ENCODE measurements at regions not wholly inside any gene's neighbourhood (a gene's known extent, or its start where the extent isn't known, plus 50 kb on each side); places are given as distances from the start of the nearest gene placed in this dataset.
"Not testable (repeated sequence)": the region's sequence is repeated elsewhere in the genome, so short reads cannot be mapped to it uniquely, and the experiment has no call there.

DNA sequence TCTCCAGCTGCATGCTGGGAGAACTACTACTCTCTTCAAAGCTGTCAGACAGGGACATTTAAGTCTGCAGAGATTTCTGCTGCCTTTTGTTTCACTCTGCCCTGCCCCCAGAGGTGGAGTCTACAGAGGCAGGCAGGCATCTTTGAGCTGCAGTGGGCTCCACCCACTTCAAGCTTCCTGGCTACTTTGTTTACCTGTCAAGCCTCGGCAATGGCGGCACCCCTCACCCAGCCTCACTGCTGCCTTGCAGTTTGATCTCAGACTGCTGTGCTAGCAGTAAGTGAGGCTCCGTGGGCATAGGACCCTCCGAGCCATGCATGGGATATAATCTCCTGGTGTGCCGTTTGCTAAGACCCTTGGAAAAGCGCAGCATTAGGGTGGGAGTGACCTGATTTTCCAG, 61.7 kb downstream of the DMRTA1 start:
- not testable (repeated sequence) for H3F3A ChIP-seq (ENCODE audit: insufficient read depth); H3K36me3 ChIP-seq (ENCODE audit: low read length); H3K4me2 ChIP-seq (ENCODE audit: low read depth, low read length, poor library complexity, severe bottlenecking); H2AFZ ChIP-seq (ENCODE audit: low read depth, low read length, severe bottlenecking); H3K4me3 ChIP-seq (ENCODE audit: insufficient read depth, low read length, poor library complexity, severe bottlenecking); H3K9me2 ChIP-seq (replicated peaks; ENCODE audit: insufficient read depth, low read length); H4K20me1 ChIP-seq (ENCODE audit: low read depth, low read length); H3K79me2 ChIP-seq (ENCODE audit: insufficient read depth, low read length); H3K9ac ChIP-seq (ENCODE audit: low read length); H3K27ac ChIP-seq (ENCODE audit: low read depth, low read length); H3K27me3 ChIP-seq (ENCODE audit: low read length); H3K9me3 ChIP-seq (ENCODE audit: insufficient read depth, low read length)

GRCh38 chr9:22508790-22509189, 62.2 kb downstream of the DMRTA1 start:
- H3K9me2 ChIP-seq (replicated peaks; ENCODE audit: insufficient read depth, low read length) = no peaks in the 10 kb centered on the region
- TF ChIP-seq CTCF (IDR thresholded peaks at IDR 0.05; ENCODE audit: insufficient read depth, low read length, poor library complexity, severe bottlenecking) = no peak
- TF ChIP-seq EZH2phosphoT487 (conservative IDR thresholded peaks at IDR 0.05; ENCODE audit: low read length) = no peak
- H3K79me2 ChIP-seq (ENCODE audit: insufficient read depth, low read length) = no peaks in the 10 kb centered on the region
- no peak overlapping the region for H3K4me3 ChIP-seq (ENCODE audit: insufficient read depth, low read length, poor library complexity, severe bottlenecking)
- no peak overlapping the region for H3K4me2 ChIP-seq (ENCODE audit: low read depth, low read length, poor library complexity, severe bottlenecking)
- no peaks in the 10 kb centered on the region for H3K27me3 ChIP-seq (ENCODE audit: low read length)
- H3K27ac ChIP-seq (ENCODE audit: low read depth, low read length) = no peak overlapping the region
- H2AFZ ChIP-seq (ENCODE audit: low read depth, low read length, severe bottlenecking) = no peak overlapping the region
- no peak overlapping the region for H3K9ac ChIP-seq (ENCODE audit: low read length)
- H3K9me3 ChIP-seq (ENCODE audit: insufficient read depth, low read length) = no peaks in the 10 kb centered on the region
- no peaks in the 10 kb centered on the region for H3K36me3 ChIP-seq (ENCODE audit: low read length)
- H4K20me1 ChIP-seq (ENCODE audit: low read depth, low read length) = no peaks in the 10 kb centered on the region
- H3F3A ChIP-seq (ENCODE audit: insufficient read depth) = no peaks in the 10 kb centered on the region

DNA sequence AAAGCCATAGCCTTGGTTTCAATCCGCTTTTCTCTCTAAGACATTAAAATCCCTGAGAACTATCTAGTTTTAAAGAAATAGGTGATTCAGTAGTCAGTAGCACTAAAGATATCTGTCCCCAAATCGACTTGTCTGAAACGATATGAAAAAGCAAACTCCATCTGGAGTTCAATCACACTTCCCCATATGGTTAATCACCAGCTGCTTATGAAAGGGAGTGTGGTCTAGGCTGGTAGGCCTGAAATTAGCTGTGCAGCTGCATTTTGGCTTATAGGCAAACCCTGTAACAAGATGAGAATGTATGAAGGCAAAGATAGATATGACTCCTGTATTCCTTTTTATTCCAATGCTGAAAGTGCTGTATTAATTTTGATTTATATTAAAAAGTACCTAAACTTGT, 65.9 kb downstream of the DMRTA1 start:
- TF ChIP-seq EZH2phosphoT487 (conservative IDR thresholded peaks at IDR 0.05; ENCODE audit: low read length) = no peak
- no peak for TF ChIP-seq CTCF (IDR thresholded peaks at IDR 0.05; ENCODE audit: insufficient read depth, low read length, poor library complexity, severe bottlenecking)
- no peaks in the 10 kb centered on the region for H3K27me3 ChIP-seq (ENCODE audit: low read length)
- H3K9me3 ChIP-seq (ENCODE audit: insufficient read depth, low read length) = no peaks in the 10 kb centered on the region
- H3K79me2 ChIP-seq (ENCODE audit: insufficient read depth, low read length) = no peaks in the 10 kb centered on the region
- H3F3A ChIP-seq (ENCODE audit: insufficient read depth) = no peaks in the 10 kb centered on the region
- H2AFZ ChIP-seq (ENCODE audit: low read depth, low read length, severe bottlenecking) = no peak overlapping the region
- no peak overlapping the region for H3K4me3 ChIP-seq (ENCODE audit: insufficient read depth, low read length, poor library complexity, severe bottlenecking)
- no peak overlapping the region for H3K4me2 ChIP-seq (ENCODE audit: low read depth, low read length, poor library complexity, severe bottlenecking)
- no peak overlapping the region for H3K27ac ChIP-seq (ENCODE audit: low read depth, low read length)
- no peaks in the 10 kb centered on the region for H3K9me2 ChIP-seq (replicated peaks; ENCODE audit: insufficient read depth, low read length)
- H3K9ac ChIP-seq (ENCODE audit: low read length) = no peak overlapping the region
- H3K36me3 ChIP-seq (ENCODE audit: low read length) = no peaks in the 10 kb centered on the region
- H4K20me1 ChIP-seq (ENCODE audit: low read depth, low read length) = no peaks in the 10 kb centered on the region

GRCh38 chr9:22514871-22515270, 68.2 kb downstream of the DMRTA1 start:
- no peak for TF ChIP-seq EZH2phosphoT487 (conservative IDR thresholded peaks at IDR 0.05; ENCODE audit: low read length)
- no peak for TF ChIP-seq CTCF (IDR thresholded peaks at IDR 0.05; ENCODE audit: insufficient read depth, low read length, poor library complexity, severe bottlenecking)
- Histone ChIP-seq H3K9me3 (ENCODE audit: insufficient read depth, low read length) (no peaks in the 10 kb centered on the region), H3K36me3 (ENCODE audit: low read length) (no peaks in the 10 kb centered on the region), H3K9me2 (replicated peaks; ENCODE audit: insufficient read depth, low read length) (no peaks in the 10 kb centered on the region), H3K4me2 (ENCODE audit: low read depth, low read length, poor library complexity, severe bottlenecking) (no peak overlapping the region), H3K79me2 (ENCODE audit: insufficient read depth, low read length) (no peaks in the 10 kb centered on the region), H4K20me1 (ENCODE audit: low read depth, low read length) (no peaks in the 10 kb centered on the region), H3K4me3 (ENCODE audit: insufficient read depth, low read length, poor library complexity, severe bottlenecking) (no peak overlapping the region), H3F3A (ENCODE audit: insufficient read depth) (no peaks in the 10 kb centered on the region), H2AFZ (ENCODE audit: low read depth, low read length, severe bottlenecking) (no peak overlapping the region), H3K9ac (ENCODE audit: low read length) (no peak overlapping the region), H3K27me3 (ENCODE audit: low read length) (no peaks in the 10 kb centered on the region), H3K27ac (ENCODE audit: low read depth, low read length) (no peak overlapping the region)

Data from SU-DHL-6 (cell line).